Kidney tubule cell (primary cell): ENCODE measurements at regions not wholly inside any gene's neighbourhood (a gene's known extent, or its start where the extent isn't known, plus 50 kb on each side); places are given as distances from the start of the nearest gene placed in this dataset.
"Not testable (repeated sequence)": the region's sequence is repeated elsewhere in the genome, so short reads cannot be mapped to it uniquely, and the experiment has no call there.

ENCODE experiments used
- DNase-seq: peaks from one replicate; pipeline ENCODE4 v3.0.0-alpha.2; 2018; ENCODE audit warnings: low spot score

- DNase-seq, result no peak
These were observed 336.0 kb upstream of the ONECUT1 start for GRCh38 chr15:53126144-53126543.

- no peak for DNase-seq
These were observed 332.7 kb upstream of the ONECUT1 start for GRCh38 chr15:53122818-53123217.

- not testable (repeated sequence) for DNase-seq
These were observed 326.8 kb upstream of the ONECUT1 start for GRCh38 chr15:53116915-53117314.

- no peak for DNase-seq
These were observed 326.0 kb upstream of the ONECUT1 start for GRCh38 chr15:53116169-53116568.

- DNase-seq, result no peak
These were observed 325.4 kb upstream of the ONECUT1 start for GRCh38 chr15:53115563-53115962.

- no peak for DNase-seq
These were observed 324.8 kb upstream of the ONECUT1 start for GRCh38 chr15:53114960-53115359.

- no peak for DNase-seq
These were observed 320.9 kb upstream of the ONECUT1 start for GRCh38 chr15:53110999-53111398.

GRCh38 chr15:53108319-53108718 is 318.2 kb upstream of the ONECUT1 start:
- no peak for DNase-seq

GRCh38 chr15:53107855-53108254 is 317.7 kb upstream of the ONECUT1 start:
- no peak for DNase-seq

GRCh38 chr15:53106505-53107286 is 316.6 kb upstream of the ONECUT1 start:
- no peak for DNase-seq

- no peak for DNase-seq
These were observed 312.3 kb upstream of the ONECUT1 start for GRCh38 chr15:53102483-53102882.

- no peak for DNase-seq
These were observed 290.3 kb upstream of the ONECUT1 start for GRCh38 chr15:53080484-53080883.

GRCh38 chr15:53074221-53074620 is 284.1 kb upstream of the ONECUT1 start:
- no peak for DNase-seq

GRCh38 chr15:53072077-53072476 is 281.9 kb upstream of the ONECUT1 start:
- DNase-seq, result peak; percentile 94

GRCh38 chr15:53068636-53069035 is 278.5 kb upstream of the ONECUT1 start:
- no peak for DNase-seq

- no peak for DNase-seq
These were observed 269.3 kb upstream of the ONECUT1 start for GRCh38 chr15:53059273-53060043.

GRCh38 chr15:53046153-53046790 is 256.1 kb upstream of the ONECUT1 start:
- DNase-seq, result no peak

- no peak for DNase-seq
These were observed 248.5 kb upstream of the ONECUT1 start for GRCh38 chr15:53038655-53038941.

- DNase-seq, result no peak
These were observed 247.9 kb upstream of the ONECUT1 start for GRCh38 chr15:53037904-53038654.

GRCh38 chr15:53036641-53037040 is 246.5 kb upstream of the ONECUT1 start:
- no peak for DNase-seq

- no peak for DNase-seq
These were observed 244.7 kb upstream of the ONECUT1 start for GRCh38 chr15:53034767-53035245.

GRCh38 chr15:53033709-53034108 is 243.6 kb upstream of the ONECUT1 start:
- DNase-seq, result no peak
